K562 (cell line): ENCODE measurements at regions not wholly inside any gene's neighbourhood (a gene's known extent, or its start where the extent isn't known, plus 50 kb on each side); places are given as distances from the start of the nearest gene placed in this dataset.

Experiments used
- ATAC-seq: fragments of 200-7000 bp; cut with Tn5 transposase; 3 replicates; pipeline ENCODE4 v1.9.1; 2020; ENCODE audit warnings: moderate library complexity
- BruUV-seq: library from RNA; stranded (reverse); fragments of 400-500 nt; replicated peaks from 2 replicates; lab custom pipeline; 2021; lab: Mats Ljungman, UMichigan
- CTCF ChIA-PET: fragments of 300-600 bp; formaldehyde crosslinking; extraction: SDS; loops from one replicate; lab custom pipeline; 2021; ENCODE audit warnings: low intra/inter-chr PET ratio; lab: Yijun Ruan, JAX
- POLR2A ChIA-PET: fragments of 300-600, 350-650 bp; sonication (Branson Sonifier 250); formaldehyde crosslinking; extraction: SDS; loops from one replicate; lab custom pipeline; 2021; ENCODE audit warnings: antibody characterized with exemption, inconsistent platforms; lab: Yijun Ruan, JAX
- DNase-seq, 4 experiments: peaks; one replicate each; pipeline versions ENCODE4 v3.0.0 to v3.0.0-alpha.2; 2011 to 2018; ENCODE audit warnings: low spot score in 3 of 4, mixed read lengths in 3 of 4; ENCODE audit errors: extremely low read depth in 1 of 4
- FAIRE-seq: peaks from 2 replicates; lab custom pipeline; 2011; peaks lifted over from hg19 to GRCh38; lab: Jason Lieb, UNC
- H2AFZ ChIP-seq: 2 replicates; pipeline ENCODE4 v1.6.0; 2011; ENCODE audit warnings: low read depth, low read length, control low read depth, inconsistent platforms
- H3K27ac ChIP-seq: fragments of 200-600 bp; 3 replicates; pipeline ENCODE4 v1.8.0; 2011; ENCODE audit warnings: low read depth, mild to moderate bottlenecking, control low read depth, inconsistent platforms, low read length, moderate library complexity, mixed read lengths; ENCODE audit errors: extremely low read depth
- H3K27me3 ChIP-seq, 2 experiments: fragments of 300-600 bp in 1 of 2; 2 replicates in 1 of 2; 3 replicates in 1 of 2; pipeline versions ENCODE4 v1.6.0 to v1.8.0; 2011; ENCODE audit warnings: inconsistent platforms in 2 of 2, low read length in 2 of 2, mild to moderate bottlenecking in 1 of 2, mixed read lengths in 1 of 2, moderate library complexity in 1 of 2; ENCODE audit not compliant: control insufficient read depth in 2 of 2, insufficient read depth in 2 of 2
- H3K36me3 ChIP-seq: fragments of 300-600 bp; 3 replicates; pipeline ENCODE4 v1.8.0; 2011; ENCODE audit warnings: mild to moderate bottlenecking, low read length, inconsistent platforms; ENCODE audit not compliant: control insufficient read depth, insufficient read depth
- H3K4me1 ChIP-seq, 2 experiments: fragments of 200-600 bp in 1 of 2; replicated peaks in 1 of 2; 2 replicates in 1 of 2; 3 replicates in 1 of 2; pipeline versions ENCODE4 v1.5.1 to v1.8.0; 2011; ENCODE audit warnings: inconsistent platforms in 2 of 2, low read length in 2 of 2, mild to moderate bottlenecking in 1 of 2, mixed read lengths in 1 of 2, moderate library complexity in 1 of 2; ENCODE audit not compliant: control insufficient read depth in 2 of 2, insufficient read depth in 2 of 2
- H3K4me2 ChIP-seq: 2 replicates; pipeline ENCODE4 v1.6.1; 2011; ENCODE audit warnings: low read length, control low read depth, inconsistent platforms, mixed read lengths; ENCODE audit not compliant: insufficient read depth
- H3K4me3 ChIP-seq: fragments of 200-600 bp; sonication (generic), shearing (Covaris generic); 2 replicates; pipeline ENCODE4 v1.5.1; 2016; ENCODE audit warnings: control low read depth, inconsistent platforms
- H3K79me2 ChIP-seq: fragments of 200-600 bp; 3 replicates; pipeline ENCODE4 v1.8.0; 2011; ENCODE audit warnings: low read length, inconsistent platforms; ENCODE audit not compliant: control insufficient read depth, insufficient read depth
- H3K9ac ChIP-seq, 2 experiments: 2 replicates each; pipeline versions ENCODE4 v1.6.0 to v1.6.1; 2011; ENCODE audit warnings: low read depth in 2 of 2, low read length in 2 of 2, control low read depth in 1 of 2, inconsistent platforms in 1 of 2, mild to moderate bottlenecking in 1 of 2, mixed read lengths in 1 of 2; ENCODE audit not compliant: insufficient read depth in 1 of 2
- H3K9me1 ChIP-seq: one replicate; pipeline ENCODE4 v1.6.0; 2011; ENCODE audit warnings: inconsistent platforms, mild to moderate bottlenecking, low read length, moderate library complexity; ENCODE audit not compliant: control insufficient read depth, insufficient read depth
- H3K9me3 ChIP-seq: replicated peaks from 2 replicates; pipeline ENCODE4 v1.5.1; 2011; ENCODE audit warnings: low read depth, low read length, inconsistent platforms; ENCODE audit not compliant: control insufficient read depth, insufficient read depth
- H4K20me1 ChIP-seq: replicated peaks from 2 replicates; pipeline ENCODE4 v1.6.1; 2011; ENCODE audit warnings: low read length, inconsistent platforms, mixed read lengths; ENCODE audit not compliant: control insufficient read depth, insufficient read depth
- BRD9 ChIP-seq: fragments of 450-650 bp; IDR thresholded peaks from 2 replicates; pipeline ENCODE4 v1.6.1; 2018; ENCODE audit warnings: low read depth; ENCODE audit not compliant: partially characterized antibody
- CBFA2T3 ChIP-seq: fragments of 450-650 bp; IDR thresholded peaks from 2 replicates; pipeline ENCODE4 v1.6.1; 2017
- EP300 ChIP-seq: IDR thresholded peaks from 2 replicates; pipeline ENCODE4 v1.6.1; 2012; ENCODE audit warnings: low read length, improper control_type of control experiment
- HMBOX1 ChIP-seq: sonication (generic); IDR thresholded peaks from 2 replicates; pipeline ENCODE4 v1.6.1; 2016
- ID3 ChIP-seq, 2 experiments: fragments of 250-450 bp in 1 of 2; fragments of 450-650 bp in 1 of 2; sonication (Bioruptor Pico) in 1 of 2; IDR thresholded peaks; 2 replicates each; pipeline versions ENCODE4 v1.6.1 to v1.8.0; 2016 to 2021; ENCODE audit warnings: mild to moderate bottlenecking in 2 of 2, moderate library complexity in 2 of 2, missing compliant biosample characterization in 1 of 2, missing genetic modification characterization in 1 of 2
- KDM1A ChIP-seq, 2 experiments: fragments of 450-650 bp; IDR thresholded peaks; 2 replicates each; pipeline ENCODE4 v1.6.1; 2016; ENCODE audit warnings: mild to moderate bottlenecking in 2 of 2
- NFATC3 ChIP-seq: fragments of 450-650 bp; IDR thresholded peaks from 2 replicates; pipeline ENCODE4 v1.6.1; 2017; ENCODE audit warnings: mild to moderate bottlenecking
- RBM25 ChIP-seq: fragments of 200-400 bp; formaldehyde crosslinking; IDR thresholded peaks from 2 replicates; pipeline ENCODE4 v1.6.1; 2018; ENCODE audit warnings: low read length, low read depth, moderate library complexity; ENCODE audit not compliant: severe bottlenecking
- RCOR1 ChIP-seq, 2 experiments: IDR thresholded peaks; 2 replicates each; pipeline ENCODE4 v1.6.1; 2012; ENCODE audit warnings: low read depth in 2 of 2, low read length in 2 of 2, borderline replicate concordance in 1 of 2, improper control_type of control experiment in 1 of 2
- TBP ChIP-seq: optimal IDR thresholded peaks from 2 replicates; pipeline ENCODE3; 2011; ENCODE audit warnings: low read depth, low read length, improper control_type of control experiment
- ZNF134 ChIP-seq: fragments of 250-450 bp; sonication (Bioruptor Pico); conservative IDR thresholded peaks from 2 replicates; pipeline ENCODE4 v1.4.0; 2020
- ZNF143 ChIP-seq: sonication (generic); formaldehyde crosslinking; IDR thresholded peaks from 2 replicates; pipeline ENCODE4 v1.9.0; 2022; ENCODE audit warnings: mild to moderate bottlenecking, missing genetic modification reagents
- ZNF644 ChIP-seq: fragments of 200-800 bp; sonication (Bioruptor generic); IDR thresholded peaks from 2 replicates; pipeline ENCODE4 v1.6.1; 2016; ENCODE audit warnings: low read depth, missing genetic modification characterization, missing compliant biosample characterization
- in situ Hi-C: fragments of 300-500 bp; cut with MboI; formaldehyde crosslinking; loops from 4 replicates; pipeline ENCODE4 v1.15.0; 2018; ENCODE audit warnings: inconsistent platforms, mixed read lengths
- intact Hi-C: fragments of 100-400 bp; cut with micrococcal nuclease; formaldehyde crosslinking; loops from 2 replicates; pipeline ENCODE4 v1.14.2; 2022

- intact Hi-C loops (no loop called here), in situ Hi-C loops (no loop called here)
- Histone ChIP-seq H2AFZ (peak overlapping the region; percentile 75), H3K9me3 (peaks cover 6% of the 10 kb centered on the region), H3K9me1 (no peaks in the 10 kb centered on the region), H3K36me3 (no peaks in the 10 kb centered on the region), H3K4me1 (peaks cover 4 to 30% of the 10 kb centered on the region in 2 experiments; a peak in 4 of 5 replicates), H3K4me3 (no peak overlapping the region), H3K4me2 (no peak overlapping the region), H4K20me1 (no peaks in the 10 kb centered on the region), H3K27me3 (no peaks in the 10 kb centered on the region), H3K9ac (peak overlapping the region in 1 of 2 experiments; percentile 31; a peak in 1 of 4 replicates), H3K27ac (peak overlapping the region; percentile 62), H3K79me2 (no peaks in the 10 kb centered on the region)
- TF ChIP-seq ZNF644 (tag), result 0 out of 2 replicates have a peak, but pooled peaks have one; percentile 29
- no peak for TF ChIP-seq NFATC3
- TF ChIP-seq ZNF143 (CRISPR knock-in tag), result no peak
- TF ChIP-seq EP300, result peak; percentile 8; the same call in 1 of the 2 replicates
- TF ChIP-seq RBM25, result peak; percentile 45
- no peak for TF ChIP-seq ID3 (CRISPR knock-in tag; IDR thresholded peaks at IDR 0.05)
- TF ChIP-seq ID3 (tag; IDR thresholded peaks at IDR 0.05), result 0 out of 2 replicates have a peak, but pooled peaks have one; percentile 27
- TF ChIP-seq TBP, result no peak
- peak; percentile 64; the same call in 1 of the 2 replicates for TF ChIP-seq ZNF134 (CRISPR knock-in tag)
- TF ChIP-seq RCOR1 (IDR thresholded peaks at IDR 0.05; ENCODE audit: borderline replicate concordance in 1 of 2, low read depth in 2 of 2, low read length in 2 of 2), result peak in 1 of 2 experiments; percentile 56; a peak in 1 of 4 replicates
- TF ChIP-seq CBFA2T3, result peak; percentile 49; the same call in 1 of the 2 replicates
- peak; percentile 45; the same call in 1 of the 2 replicates for TF ChIP-seq HMBOX1
- peak in 1 of 2 experiments; percentile 16; a peak in 1 of 4 replicates for TF ChIP-seq KDM1A (IDR thresholded peaks at IDR 0.05)
- TF ChIP-seq BRD9, result peak; percentile 21
- peak in 1 of 4 experiments; percentile 36 for DNase-seq
- FAIRE-seq, result no peak
- POLR2A ChIA-PET, result interaction anchor here (0.6 to 1.8 kb wide), 5 partner anchors 9 to 1649 kb away, joined by 3 to 6 read pairs (median 3); no protein-coding TSS in a partner anchor
- CTCF ChIA-PET, result no interaction called here
- ATAC-seq, result no peak
- BruUV-seq, result no TSS peak
Measured at GRCh38 chr18:2324459-2324858, 246.8 kb downstream of the METTL4 start.
